Lower lobe of right lung (tissue), 2 donors: ENCODE measurements at regions not wholly inside any gene's neighbourhood (a gene's known extent, or its start where the extent isn't known, plus 50 kb on each side); places are given as distances from the start of the nearest gene placed in this dataset.

Source experiments
- ATAC-seq, 2 donors: fragments of 200-7000 bp; cut with Tn5 transposase; one replicate each; pipeline ENCODE4 v1.9.1; 2020 to 2022; ENCODE audit warnings: mild to moderate bottlenecking in 2 of 2, moderate library complexity in 2 of 2
- DNase-seq: peaks from one replicate; pipeline ENCODE4 v3.0.0-alpha.2; 2020
- H3K27ac ChIP-seq: fragments of 200-600 bp; one replicate; pipeline ENCODE4 v1.8.0; 2022
- H3K27me3 ChIP-seq: fragments of 200-600 bp; one replicate; pipeline ENCODE4 v1.8.0; 2022; ENCODE audit warnings: low read depth
- H3K36me3 ChIP-seq: fragments of 200-600 bp; one replicate; pipeline ENCODE4 v1.8.0; 2022; ENCODE audit warnings: mild to moderate bottlenecking
- H3K4me1 ChIP-seq: fragments of 200-600 bp; one replicate; pipeline ENCODE4 v1.8.0; 2022
- H3K4me3 ChIP-seq: fragments of 200-600 bp; one replicate; pipeline ENCODE4 v1.8.0; 2022; ENCODE audit warnings: mild to moderate bottlenecking
- H3K9me3 ChIP-seq: fragments of 200-600 bp; one replicate; pipeline ENCODE4 v1.8.0; 2022
- intact Hi-C: fragments of 100-400 bp; cut with DNase I; formaldehyde crosslinking; loops from one replicate; pipeline ENCODE4 v1.11.0; 2022
- TF ChIP-seq, protein P1 (sequence below): fragments of 200-600 bp; IDR thresholded peaks from one replicate; pipeline ENCODE4 v1.8.0; 2022; ENCODE audit warnings: antibody characterized with exemption, mild to moderate bottlenecking
- donor health status: DM: no; HTN: yes; CAD: no; lungs with severe emphysema.

DNA sequence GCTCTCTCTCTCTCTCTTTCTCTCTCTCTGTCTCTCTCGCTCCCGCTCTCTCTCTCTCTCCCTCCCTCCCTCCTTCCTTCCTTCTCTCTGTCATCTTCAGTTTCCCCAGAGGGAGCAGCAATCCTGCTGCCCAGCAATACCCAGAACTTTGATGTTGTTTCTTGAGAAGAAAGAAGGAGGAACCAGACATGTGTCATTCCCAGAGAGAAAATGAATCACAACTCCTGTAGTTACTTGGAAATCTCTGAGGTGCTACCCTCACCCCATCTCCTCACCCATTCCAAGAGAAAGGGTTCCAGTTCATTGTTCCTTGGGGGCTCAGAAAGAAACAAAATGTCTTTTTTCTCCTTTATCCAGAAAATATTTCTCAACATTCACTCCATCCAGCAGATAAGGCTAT, 449.1 kb downstream of the TNS1 start:
- ATAC-seq (no peak), DNase-seq (no peak)
- Histone ChIP-seq H3K36me3 (no peaks in the 10 kb centered on the region), H3K27me3 (no peaks in the 10 kb centered on the region), H3K4me1 (peaks cover 10% of the 10 kb centered on the region), H3K27ac (no peak overlapping the region), H3K9me3 (no peaks in the 10 kb centered on the region), H3K4me3 (no peak overlapping the region)
- TF ChIP-seq, protein P1, sequence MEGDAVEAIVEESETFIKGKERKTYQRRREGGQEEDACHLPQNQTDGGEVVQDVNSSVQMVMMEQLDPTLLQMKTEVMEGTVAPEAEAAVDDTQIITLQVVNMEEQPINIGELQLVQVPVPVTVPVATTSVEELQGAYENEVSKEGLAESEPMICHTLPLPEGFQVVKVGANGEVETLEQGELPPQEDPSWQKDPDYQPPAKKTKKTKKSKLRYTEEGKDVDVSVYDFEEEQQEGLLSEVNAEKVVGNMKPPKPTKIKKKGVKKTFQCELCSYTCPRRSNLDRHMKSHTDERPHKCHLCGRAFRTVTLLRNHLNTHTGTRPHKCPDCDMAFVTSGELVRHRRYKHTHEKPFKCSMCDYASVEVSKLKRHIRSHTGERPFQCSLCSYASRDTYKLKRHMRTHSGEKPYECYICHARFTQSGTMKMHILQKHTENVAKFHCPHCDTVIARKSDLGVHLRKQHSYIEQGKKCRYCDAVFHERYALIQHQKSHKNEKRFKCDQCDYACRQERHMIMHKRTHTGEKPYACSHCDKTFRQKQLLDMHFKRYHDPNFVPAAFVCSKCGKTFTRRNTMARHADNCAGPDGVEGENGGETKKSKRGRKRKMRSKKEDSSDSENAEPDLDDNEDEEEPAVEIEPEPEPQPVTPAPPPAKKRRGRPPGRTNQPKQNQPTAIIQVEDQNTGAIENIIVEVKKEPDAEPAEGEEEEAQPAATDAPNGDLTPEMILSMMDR: no peak
- intact Hi-C loops: no loop called here

DNA sequence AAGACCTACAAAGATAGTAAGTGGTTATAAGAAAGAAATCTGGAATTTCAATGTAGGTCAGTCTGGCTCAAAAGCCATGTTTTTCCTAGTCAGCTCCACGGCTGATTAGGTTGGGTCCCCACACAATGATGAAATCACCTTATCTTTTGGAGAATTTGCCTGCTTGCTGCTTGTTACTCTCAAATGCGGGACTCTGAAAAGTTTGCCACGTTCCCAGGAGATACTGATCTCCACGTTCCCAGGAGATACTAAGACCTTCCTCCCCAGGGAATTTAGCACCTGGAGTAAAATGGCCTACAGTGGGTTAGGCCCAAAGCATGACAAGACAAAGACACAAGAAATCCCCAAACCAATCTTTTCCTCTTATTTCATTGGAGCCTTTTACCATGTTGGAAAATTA, 449.6 kb downstream of the TNS1 start:
- ATAC-seq: no peak
- no peak overlapping the region for H3K4me3 ChIP-seq
- intact Hi-C loops: no loop called here
- no peak overlapping the region for H3K27ac ChIP-seq
- TF ChIP-seq, protein P1: no peak
- DNase-seq: no peak
- no peaks in the 10 kb centered on the region for H3K36me3 ChIP-seq
- peaks cover 10% of the 10 kb centered on the region for H3K4me1 ChIP-seq
- no peaks in the 10 kb centered on the region for H3K9me3 ChIP-seq
- H3K27me3 ChIP-seq: no peaks in the 10 kb centered on the region

DNA sequence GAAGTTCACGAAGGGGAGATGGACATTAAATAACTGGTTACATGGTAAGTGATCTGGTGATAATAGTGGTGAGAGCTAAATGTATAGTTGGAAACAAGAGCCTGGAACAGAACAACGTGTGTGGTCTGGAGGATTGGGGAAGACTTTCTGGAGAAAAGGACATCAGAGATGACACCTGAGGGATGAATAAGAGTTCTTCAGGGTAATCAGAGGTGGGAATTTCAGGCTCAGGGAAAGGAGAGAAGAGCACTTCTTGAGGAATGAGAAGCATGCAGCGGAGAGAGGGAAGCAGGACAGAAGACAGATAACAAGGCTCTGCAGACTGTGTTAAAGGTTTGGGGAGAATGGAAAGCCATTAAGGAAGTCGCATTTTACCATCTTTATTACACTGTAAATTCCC, 450.7 kb downstream of the TNS1 start:
- intact Hi-C loops: no loop called here
- no peaks in the 10 kb centered on the region for H3K36me3 ChIP-seq
- H3K4me1 ChIP-seq: peaks cover 10% of the 10 kb centered on the region
- no peak for DNase-seq
- no peak for ATAC-seq
- no peak overlapping the region for H3K27ac ChIP-seq
- no peak overlapping the region for H3K4me3 ChIP-seq
- H3K9me3 ChIP-seq: no peaks in the 10 kb centered on the region
- TF ChIP-seq, protein P1: no peak
- no peaks in the 10 kb centered on the region for H3K27me3 ChIP-seq

DNA sequence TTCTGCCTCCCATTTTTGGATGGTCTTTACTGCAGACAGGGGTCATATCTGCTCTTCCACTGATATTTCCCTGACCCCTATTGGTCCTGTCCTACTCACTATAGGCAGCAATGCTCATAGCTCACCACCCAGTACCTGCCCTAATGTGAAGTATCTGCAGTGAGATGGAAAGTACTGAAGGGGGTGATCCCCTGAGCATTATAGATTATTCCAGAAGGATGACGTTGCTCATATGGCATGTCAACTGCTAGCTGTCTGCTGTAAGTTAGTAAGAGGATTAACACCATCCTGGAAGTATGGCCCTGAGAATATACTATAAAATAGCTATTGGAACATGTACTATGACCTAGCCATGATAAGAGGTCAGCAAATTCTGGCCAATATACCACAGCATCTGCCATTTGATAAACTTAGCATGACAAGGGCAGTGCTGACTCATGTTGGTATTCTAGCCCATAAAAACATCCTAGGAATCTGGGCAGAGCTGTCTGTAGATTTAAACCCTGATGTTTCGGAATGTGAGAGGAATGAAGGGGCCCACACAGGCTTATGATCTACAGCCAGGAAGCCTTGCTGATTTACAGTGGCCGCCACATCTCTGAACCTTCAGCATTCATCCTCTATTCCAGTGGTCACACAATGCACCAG, 451.4 kb downstream of the TNS1 start:
- intact Hi-C loops: no loop called here
- H3K36me3 ChIP-seq: no peaks in the 10 kb centered on the region
- ATAC-seq: peak; percentile 47 to 73
- no peak overlapping the region for H3K4me3 ChIP-seq
- H3K4me1 ChIP-seq: peaks cover 10% of the 10 kb centered on the region
- no peak for DNase-seq
- TF ChIP-seq, protein P1: no peak
- no peaks in the 10 kb centered on the region for H3K27me3 ChIP-seq
- H3K9me3 ChIP-seq: no peaks in the 10 kb centered on the region
- no peak overlapping the region for H3K27ac ChIP-seq

DNA sequence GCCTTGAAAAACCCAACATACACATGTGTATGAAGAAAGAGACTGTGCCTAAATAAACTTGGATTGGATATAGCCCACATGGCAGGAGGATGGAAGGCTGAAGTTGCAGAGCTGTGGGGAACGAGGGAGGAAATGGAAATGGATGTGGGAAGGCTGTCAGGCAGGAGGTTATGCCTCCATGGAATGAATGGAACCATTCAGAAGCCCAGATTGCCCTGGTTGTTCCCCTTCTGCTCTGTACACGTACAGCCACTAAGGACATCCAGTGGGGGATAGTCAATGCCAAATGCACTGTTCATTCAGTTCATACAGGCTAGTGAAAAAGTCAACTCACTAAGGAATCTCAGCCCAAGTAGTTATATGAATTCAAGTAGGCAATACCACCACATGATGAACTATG, 463.7 kb downstream of the TNS1 start:
- H3K4me1 ChIP-seq: no peaks in the 10 kb centered on the region
- no peaks in the 10 kb centered on the region for H3K36me3 ChIP-seq
- DNase-seq (no peak), ATAC-seq (no peak)
- no peaks in the 10 kb centered on the region for H3K9me3 ChIP-seq
- TF ChIP-seq, protein P1: no peak
- H3K27ac ChIP-seq: no peak overlapping the region
- intact Hi-C loops: no loop called here
- H3K4me3 ChIP-seq: no peak overlapping the region
- no peaks in the 10 kb centered on the region for H3K27me3 ChIP-seq
